Panc1 (cell line): ENCODE measurements at regions not wholly inside any gene's neighbourhood (a gene's known extent, or its start where the extent isn't known, plus 50 kb on each side); places are given as distances from the start of the nearest gene placed in this dataset.

ENCODE experiments used
- ATAC-seq: fragments of 200-7000 bp; cut with Tn5 transposase; 2 replicates; pipeline ENCODE4 v1.9.1; 2020; ENCODE audit warnings: mild to moderate bottlenecking, moderate library complexity
- BruUV-seq: library from RNA; stranded (reverse); fragments of 400-500 nt; replicated peaks from 2 replicates; lab custom pipeline; 2021; lab: Mats Ljungman, UMichigan
- CTCF ChIA-PET: fragments of 300-600 bp; sonication (Branson Sonifier 250); formaldehyde crosslinking; loops from one replicate; lab custom pipeline; 2022; ENCODE audit warnings: antibody characterized with exemption; lab: Charles Lee
- POLR2A ChIA-PET: fragments of 300-600 bp; sonication (Branson Sonifier 250); formaldehyde crosslinking; loops from one replicate; lab custom pipeline; 2022; ENCODE audit warnings: antibody characterized with exemption; lab: Charles Lee
- DNase-seq: peaks from one replicate; pipeline ENCODE4 v3.0.0-alpha.2; 2010; ENCODE audit warnings: low read depth, low spot score
- H3K27ac ChIP-seq: 2 replicates; pipeline ENCODE4 v1.5.1; 2011; ENCODE audit warnings: mild to moderate bottlenecking, low read length, inconsistent platforms
- H3K27me3 ChIP-seq: fragments of 200-500 bp; sonication (Bioruptor generic); 2 replicates; pipeline ENCODE4 v1.6.0; 2014; ENCODE audit warnings: low read length, inconsistent platforms; ENCODE audit not compliant: control insufficient read depth, insufficient read depth
- H3K36me3 ChIP-seq: fragments of 200-500 bp; sonication (Bioruptor generic); 2 replicates; pipeline ENCODE4 v1.5.1; 2014; ENCODE audit warnings: inconsistent platforms, mild to moderate bottlenecking, low read length, moderate library complexity; ENCODE audit not compliant: control insufficient read depth, insufficient read depth
- H3K4me1 ChIP-seq: 2 replicates; pipeline ENCODE4 v1.5.1; 2011; ENCODE audit warnings: inconsistent platforms, mild to moderate bottlenecking, low read length, moderate library complexity; ENCODE audit not compliant: control insufficient read depth, insufficient read depth
- H3K4me3 ChIP-seq, 2 experiments: 2 replicates each; pipeline ENCODE4 v1.5.1; 2011 to 2012; ENCODE audit warnings: low read depth in 2 of 2, low read length in 2 of 2, mild to moderate bottlenecking in 2 of 2, inconsistent platforms in 1 of 2, moderate library complexity in 1 of 2
- H3K9me3 ChIP-seq: fragments of 200-500 bp; sonication (Bioruptor generic); 2 replicates; pipeline ENCODE4 v1.5.1; 2014; ENCODE audit warnings: low read depth, mild to moderate bottlenecking, inconsistent platforms, low read length, moderate library complexity; ENCODE audit not compliant: control insufficient read depth, insufficient read depth
- CTCF ChIP-seq: fragments of 450-650 bp; IDR thresholded peaks from 2 replicates; pipeline ENCODE4 v1.5.1; 2017; ENCODE audit warnings: mild to moderate bottlenecking
- POLR2AphosphoS5 ChIP-seq: IDR thresholded peaks from 2 replicates; pipeline ENCODE4 v1.6.1; 2012; ENCODE audit warnings: mild to moderate bottlenecking, low read depth, low read length, moderate library complexity
- REST ChIP-seq, 2 experiments: IDR thresholded peaks; 2 replicates each; pipeline ENCODE4 v1.6.1; 2011 to 2012; ENCODE audit warnings: low read depth in 2 of 2, control low read depth in 1 of 2, low read length in 1 of 2, mild to moderate bottlenecking in 1 of 2, moderate library complexity in 1 of 2; ENCODE audit not compliant: insufficient read depth in 1 of 2
- SIN3A ChIP-seq: IDR thresholded peaks from 2 replicates; pipeline ENCODE4 v1.6.1; 2012; ENCODE audit warnings: low read depth, mild to moderate bottlenecking, low read length, moderate library complexity, borderline replicate concordance; ENCODE audit not compliant: insufficient read depth
- TCF7L2 ChIP-seq: IDR thresholded peaks from 2 replicates; pipeline ENCODE4 v1.6.1; 2011; ENCODE audit warnings: mild to moderate bottlenecking, low read depth, low read length, inconsistent platforms
- in situ Hi-C: cut with HindIII; loops from 2 replicates; pipeline ENCODE4 v1.10.0; 2016; ENCODE audit warnings: low sequenced_read_pairs, low pct_unique_long_range_greater_than_20kb
- intact Hi-C: fragments of 100-400 bp; cut with micrococcal nuclease; formaldehyde crosslinking; loops from one replicate; pipeline ENCODE4 v1.10.0; 2022; ENCODE audit not compliant: unreplicated experiment

- no peak for ATAC-seq
- intact Hi-C loops: no loop called here
These were observed 266.5 kb downstream of the TSN start for GRCh38 chr2:122021941-122022340.

DNA sequence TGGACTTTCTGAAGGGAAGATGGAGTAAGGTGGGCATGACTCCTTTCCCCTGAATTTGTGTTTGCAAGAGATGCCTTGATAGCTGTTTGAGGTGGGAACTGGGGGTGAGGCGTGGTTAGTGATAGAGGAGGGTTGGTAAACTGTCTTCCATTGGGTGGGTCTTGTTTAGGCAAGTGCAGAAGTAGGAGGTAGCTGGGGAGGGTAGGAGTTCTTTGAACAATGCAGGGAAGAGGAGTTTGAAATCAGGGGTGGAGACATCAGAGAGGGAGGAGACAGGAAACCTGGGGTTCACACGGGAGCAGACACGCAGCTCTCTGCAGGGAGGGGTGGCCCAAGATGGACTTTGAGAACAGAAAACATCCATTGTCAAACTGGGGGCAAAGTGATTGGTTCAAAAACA, 267.1 kb downstream of the TSN start:
- no peaks in the 10 kb centered on the region for H3K9me3 ChIP-seq
- ChIA-PET CTCF (no interaction called here), POLR2A (no interaction called here)
- H3K4me1 ChIP-seq: no peaks in the 10 kb centered on the region
- no peaks in the 10 kb centered on the region for H3K27me3 ChIP-seq
- no peak overlapping the region for H3K27ac ChIP-seq
- no TSS peak for BruUV-seq
- DNase-seq (no peak), ATAC-seq (no peak)
- no peak overlapping the region for H3K4me3 ChIP-seq
- in situ Hi-C loops: no loop called here
- H3K36me3 ChIP-seq: no peaks in the 10 kb centered on the region
- intact Hi-C loops: no loop called here
- TF ChIP-seq POLR2AphosphoS5 (no peak), REST (IDR thresholded peaks at IDR 0.05; ENCODE audit: insufficient read depth in 1 of 2, low read depth in 2 of 2, low read length in 1 of 2) (no peak), SIN3A (no peak), CTCF (no peak), TCF7L2 (no peak)

More at GRCh38 chr2:122021941-122022340, 266.5 kb downstream of the TSN start:
- Histone ChIP-seq H3K9me3 (no peaks in the 10 kb centered on the region), H3K27me3 (no peaks in the 10 kb centered on the region), H3K36me3 (no peaks in the 10 kb centered on the region), H3K27ac (no peak overlapping the region), H3K4me3 (no peak overlapping the region), H3K4me1 (no peaks in the 10 kb centered on the region)
- DNase-seq: no peak
- TF ChIP-seq REST (IDR thresholded peaks at IDR 0.05; ENCODE audit: insufficient read depth in 1 of 2, low read depth in 2 of 2, low read length in 1 of 2) (no peak), POLR2AphosphoS5 (no peak), TCF7L2 (no peak), SIN3A (no peak), CTCF (no peak)
- POLR2A ChIA-PET: no interaction called here
- BruUV-seq: no TSS peak
- in situ Hi-C loops: no loop called here
- CTCF ChIA-PET: no interaction called here
